PFSK-1 (cell line): ENCODE measurements at regions not wholly inside any gene's neighbourhood (a gene's known extent, or its start where the extent isn't known, plus 50 kb on each side); places are given as distances from the start of the nearest gene placed in this dataset.

Experiments used
- FOXP2 ChIP-seq: optimal IDR thresholded peaks from 2 replicates; pipeline ENCODE3; 2011; ENCODE audit warnings: borderline replicate concordance, control low read depth, inconsistent platforms; ENCODE audit not compliant: insufficient read depth; ENCODE audit errors: extremely low read length, extremely low read depth
- POLR2AphosphoS5 ChIP-seq: IDR thresholded peaks from 2 replicates; pipeline ENCODE4 v1.6.1; 2012; ENCODE audit warnings: low read depth, mild to moderate bottlenecking, control low read depth, low read length, moderate library complexity
- REST ChIP-seq, 2 experiments: IDR thresholded peaks; 2 replicates each; pipeline versions ENCODE4 v1.6.1 to v1.8.0; 2011 to 2012; ENCODE audit warnings: low read depth in 2 of 2, low read length in 2 of 2, control low read depth in 1 of 2, inconsistent platforms in 1 of 2, mild to moderate bottlenecking in 1 of 2, moderate library complexity in 1 of 2; ENCODE audit not compliant: insufficient read depth in 1 of 2
- SIN3A ChIP-seq: IDR thresholded peaks from 2 replicates; pipeline ENCODE4 v1.6.1; 2012; ENCODE audit warnings: mild to moderate bottlenecking, low read length, moderate library complexity, borderline replicate concordance; ENCODE audit not compliant: insufficient read depth
- TAF1 ChIP-seq: IDR thresholded peaks from 2 replicates; pipeline ENCODE4 v1.6.1; 2012; ENCODE audit warnings: low read length, control low read depth, borderline replicate concordance; ENCODE audit not compliant: insufficient read depth

GRCh38 chr4:163967710-163968109 is 473.2 kb downstream of the TMA16 start:
- TF ChIP-seq FOXP2 (no peak), POLR2AphosphoS5 (no peak), REST (IDR thresholded peaks at IDR 0.05; ENCODE audit: insufficient read depth in 1 of 2, low read depth in 2 of 2, low read length in 2 of 2) (no peak)

GRCh38 chr4:163969291-163969690 is 474.8 kb downstream of the TMA16 start:
- TF ChIP-seq POLR2AphosphoS5 (no peak), FOXP2 (no peak), SIN3A (no peak), REST (IDR thresholded peaks at IDR 0.05; ENCODE audit: insufficient read depth in 1 of 2, low read depth in 2 of 2, low read length in 2 of 2) (no peak), TAF1 (no peak)

GRCh38 chr4:163976588-163976987 is 482.1 kb downstream of the TMA16 start:
- no peak for TF ChIP-seq REST (IDR thresholded peaks at IDR 0.05; ENCODE audit: insufficient read depth in 1 of 2, low read depth in 2 of 2, low read length in 2 of 2)
- no peak for TF ChIP-seq TAF1
- no peak for TF ChIP-seq SIN3A
- no peak for TF ChIP-seq FOXP2
- no peak for TF ChIP-seq POLR2AphosphoS5

DNA sequence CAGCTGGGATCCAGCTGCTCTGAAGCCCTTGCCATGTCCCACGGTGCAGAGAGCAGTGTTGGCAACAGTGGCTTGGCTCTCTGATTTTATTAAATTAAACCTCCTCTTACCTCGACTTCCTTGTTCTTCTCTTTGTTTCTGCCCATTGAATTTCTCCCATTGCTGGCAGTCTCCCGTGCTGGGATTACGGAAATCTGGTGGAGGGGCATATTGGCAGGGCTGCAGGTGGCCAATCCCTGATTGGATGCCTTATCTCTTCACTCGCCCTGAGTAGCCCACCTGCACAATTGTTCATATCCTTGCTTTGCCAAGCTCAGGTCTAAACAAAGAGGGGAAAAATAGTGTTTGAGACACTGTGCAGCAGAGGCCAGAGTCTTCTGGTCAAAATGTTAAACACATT is 493.9 kb downstream of the TMA16 start:
- TF ChIP-seq SIN3A: no peak
- TF ChIP-seq POLR2AphosphoS5: no peak
- TF ChIP-seq FOXP2: no peak

- TF ChIP-seq FOXP2 (no peak), SIN3A (no peak), REST (IDR thresholded peaks at IDR 0.05; ENCODE audit: insufficient read depth in 1 of 2, low read depth in 2 of 2, low read length in 2 of 2) (no peak), TAF1 (no peak), POLR2AphosphoS5 (no peak)
These were observed 494.4 kb downstream of the TMA16 start for GRCh38 chr4:163988865-163989264.
